ENCODE measurements at regions not wholly inside any gene's neighbourhood (a gene's known extent, or its start where the extent isn't known, plus 50 kb on each side); places are given as distances from the start of the nearest gene placed in this dataset.

GRCh38 chr10:130659528-130659927 lies 523.3 kb downstream of the GLRX3 start:
- TF ChIP-seq POLR2AphosphoS5 (IDR thresholded peaks at IDR 0.05): no peak
- TF ChIP-seq POLR2A (IDR thresholded peaks at IDR 0.05): no peak
- no peak for TF ChIP-seq CTCF (IDR thresholded peaks at IDR 0.05)
